ENCODE measurements at regions not wholly inside any gene's neighbourhood (a gene's known extent, or its start where the extent isn't known, plus 50 kb on each side); places are given as distances from the start of the nearest gene placed in this dataset.

DNA sequence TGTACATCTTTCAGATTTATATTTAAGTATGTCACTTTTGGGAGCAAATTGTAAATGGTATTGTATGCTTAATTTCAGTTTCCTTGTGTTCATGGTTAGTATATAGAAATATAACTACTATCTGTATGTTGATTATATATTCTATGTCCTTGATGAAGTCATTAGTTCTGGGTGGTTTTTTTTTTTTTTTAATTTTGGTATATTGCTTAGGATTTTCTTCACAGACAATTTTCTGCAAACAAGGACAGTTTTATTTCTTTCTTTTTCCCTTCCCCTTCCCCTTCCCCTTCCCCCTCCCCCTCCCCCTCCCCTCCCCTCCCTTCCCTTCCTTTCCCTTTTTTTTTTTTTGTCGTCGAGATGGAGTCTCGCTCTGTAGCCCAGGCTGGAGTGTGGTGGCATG is 430.0 kb downstream of the TYW1 start:
- DNase-seq: no peak

DNA sequence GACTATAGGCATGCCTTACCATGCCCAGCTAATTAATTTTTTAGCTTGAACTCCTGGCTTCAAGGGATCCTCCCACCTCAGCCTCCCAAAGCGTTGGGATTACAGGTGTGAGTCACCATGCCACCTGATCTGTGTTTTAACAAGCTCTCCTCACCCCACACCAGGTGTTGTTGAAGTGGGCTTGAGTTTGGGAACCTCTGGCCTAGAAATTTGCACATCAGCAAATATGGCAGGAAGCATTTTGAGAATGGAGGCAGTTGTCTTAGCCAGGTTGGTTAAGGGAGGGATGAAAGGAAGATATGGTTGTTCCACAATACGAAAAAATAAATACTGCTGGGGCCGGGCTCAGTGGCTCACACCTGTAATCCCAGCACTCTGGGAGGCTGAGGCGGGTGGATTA is 433.1 kb downstream of the TYW1 start:
- no peak for DNase-seq

- no peak for DNase-seq
Observed at GRCh38 chr7:67432536-67433234, 436.1 kb downstream of the TYW1 start.

GRCh38 chr7:67435894-67436535 is 439.4 kb downstream of the TYW1 start:
- no peak for DNase-seq

DNA sequence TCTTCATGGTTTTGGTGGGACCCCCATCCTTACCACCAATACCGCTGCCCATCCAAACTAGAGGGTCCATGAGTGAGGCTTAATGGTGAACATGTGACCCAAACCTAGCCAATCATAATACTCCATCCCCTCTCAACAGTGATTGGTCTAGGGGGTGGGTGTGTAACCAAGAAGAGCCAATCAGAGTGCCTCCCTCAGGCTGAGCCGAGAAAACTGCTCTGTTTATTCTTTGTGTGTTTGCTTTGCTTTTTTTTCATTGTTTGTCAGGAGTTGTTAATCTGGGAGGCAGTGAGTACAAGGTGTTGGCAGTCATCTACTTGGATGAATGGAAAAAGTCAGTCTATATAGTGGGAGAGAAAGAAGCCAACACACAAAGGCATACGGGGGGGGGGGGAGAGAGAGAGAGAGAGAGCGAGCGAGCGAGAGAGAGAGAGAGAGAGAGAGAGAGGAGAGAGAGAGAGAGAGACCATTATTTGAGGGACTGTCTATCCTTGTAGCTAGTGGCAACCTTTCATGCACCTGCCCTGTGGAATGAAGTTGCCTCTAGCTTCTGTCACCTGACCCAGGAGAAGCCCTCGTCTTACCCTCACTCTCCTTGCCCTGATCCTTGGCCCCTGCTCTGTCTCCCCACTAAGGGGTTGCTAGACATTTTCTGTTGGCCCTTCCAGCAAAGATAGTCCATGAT is 441.7 kb downstream of the TYW1 start:
- DNase-seq: no peak

DNA sequence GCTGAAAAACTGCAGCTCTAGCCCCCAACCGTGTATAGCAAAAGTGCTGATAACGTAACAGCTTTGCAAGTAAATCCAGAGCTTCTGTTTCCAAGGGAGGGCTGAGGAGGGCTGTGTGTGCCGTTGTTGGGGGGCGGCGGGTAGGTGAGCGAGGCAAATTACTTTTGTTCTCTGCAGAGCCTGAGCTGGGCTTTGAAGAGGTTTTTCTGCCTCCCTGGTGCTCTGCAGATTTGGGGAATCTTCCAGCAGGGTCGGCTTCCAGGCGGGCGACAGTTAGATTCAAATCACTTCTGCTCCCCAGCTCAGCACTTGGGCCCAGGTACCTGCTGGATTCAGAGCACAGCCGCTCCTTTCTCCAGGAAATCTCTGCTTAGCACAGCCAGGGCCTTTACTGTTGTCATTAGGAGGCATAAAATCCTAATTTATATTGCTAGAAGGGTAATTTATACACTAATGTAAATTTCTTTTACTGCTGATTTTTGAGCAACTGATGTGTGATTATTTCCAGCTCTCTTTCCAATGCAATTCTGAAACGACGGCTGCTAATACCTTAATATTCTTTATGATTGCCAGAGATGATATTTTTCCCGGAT is 442.4 kb downstream of the TYW1 start:
- DNase-seq: no peak

GRCh38 chr7:67440321-67440720 is 443.7 kb downstream of the TYW1 start:
- DNase-seq: no peak

DNA sequence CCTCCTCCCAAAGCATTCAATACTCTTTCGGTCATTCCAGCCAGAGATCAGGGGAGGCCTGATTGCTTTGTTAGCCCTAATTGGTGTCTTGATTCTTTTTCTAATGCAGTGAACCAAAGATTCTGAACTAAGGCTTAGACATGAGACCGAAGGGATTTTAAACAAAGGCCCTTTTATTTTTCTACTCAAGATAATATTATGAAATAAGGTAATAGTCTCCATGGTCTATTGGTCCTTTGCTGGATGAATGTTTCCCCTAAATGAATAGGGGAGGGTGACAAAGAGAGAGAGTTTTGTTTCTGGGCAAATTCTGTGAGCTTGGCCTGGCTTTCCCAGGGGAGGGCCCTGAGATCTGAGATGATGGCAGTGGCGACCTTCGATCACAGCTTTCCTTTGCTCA is 449.1 kb downstream of the TYW1 start:
- DNase-seq: no peak

GRCh38 chr7:67447297-67447696 is 450.7 kb downstream of the TYW1 start:
- no peak for DNase-seq

DNA sequence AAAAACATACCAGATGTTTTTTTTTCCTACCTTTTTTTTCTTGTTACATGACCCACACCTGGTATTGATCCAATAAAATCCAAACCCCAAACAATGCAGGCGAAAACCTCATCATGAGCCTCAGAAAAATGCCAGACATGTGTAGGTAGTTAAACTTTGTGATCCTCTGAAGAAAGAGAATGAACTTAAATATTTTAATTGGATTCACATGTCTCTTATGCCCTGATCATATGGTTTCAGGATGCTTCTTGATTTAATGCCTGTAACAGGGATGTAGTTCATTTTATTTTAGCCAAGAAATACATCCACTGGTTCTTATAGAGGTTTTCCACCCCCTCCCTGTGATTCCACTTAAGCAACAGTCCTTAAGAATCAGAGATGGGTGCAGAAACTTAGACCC is 451.6 kb downstream of the TYW1 start:
- DNase-seq: no peak

DNA sequence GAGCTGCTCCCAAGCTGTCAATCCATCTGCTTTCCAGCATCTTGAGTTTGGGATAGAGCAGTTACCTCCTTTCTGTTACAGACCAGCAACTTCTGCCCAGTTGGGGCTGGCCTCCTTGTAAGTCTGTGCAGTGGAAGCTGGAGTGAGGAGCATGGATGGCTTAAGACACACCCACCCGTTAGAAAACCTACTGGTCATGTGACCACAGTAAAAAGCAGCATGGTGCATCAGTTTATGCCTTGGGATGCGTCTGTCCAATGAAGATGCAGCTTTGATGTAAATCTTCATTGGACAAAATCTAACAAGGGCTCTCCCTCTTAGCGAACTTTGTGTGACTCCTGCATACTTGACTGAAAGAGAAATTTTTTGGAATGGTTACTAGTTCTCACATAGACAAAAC is 453.5 kb downstream of the TYW1 start:
- DNase-seq: no peak

- no peak for DNase-seq
Observed at GRCh38 chr7:67451306-67451705, 454.7 kb downstream of the TYW1 start.

- no peak for DNase-seq
Observed at GRCh38 chr7:67452516-67453026, 455.9 kb downstream of the TYW1 start.

- no peak for DNase-seq
Observed at GRCh38 chr7:67453580-67454380, 457.1 kb downstream of the TYW1 start.

DNA sequence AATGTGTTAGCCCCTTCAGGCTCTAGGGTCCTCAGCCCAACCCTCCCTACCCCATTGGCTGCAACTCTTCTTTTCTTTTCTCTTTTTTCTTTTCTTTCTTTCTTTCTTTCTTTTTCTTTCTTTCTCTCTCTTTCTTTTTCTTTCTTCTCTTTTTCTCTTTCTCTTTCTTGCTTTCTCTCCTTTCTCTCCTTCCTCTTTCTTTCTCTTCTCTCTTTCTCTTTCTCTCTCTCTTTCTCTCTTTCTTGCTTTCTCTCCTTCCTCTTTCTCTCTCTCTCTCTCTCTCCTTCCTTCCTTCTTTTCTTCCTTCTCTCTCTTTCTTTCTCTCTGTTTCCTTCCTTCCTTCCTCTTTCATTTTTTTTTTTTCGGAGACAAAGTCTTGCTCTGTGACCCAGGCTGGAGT is 458.9 kb downstream of the TYW1 start:
- DNase-seq: no peak

GRCh38 chr7:67462781-67463191 is 466.2 kb downstream of the TYW1 start:
- DNase-seq: no peak

- DNase-seq: no peak
Observed at GRCh38 chr7:67463316-67463715, 466.7 kb downstream of the TYW1 start.

DNA sequence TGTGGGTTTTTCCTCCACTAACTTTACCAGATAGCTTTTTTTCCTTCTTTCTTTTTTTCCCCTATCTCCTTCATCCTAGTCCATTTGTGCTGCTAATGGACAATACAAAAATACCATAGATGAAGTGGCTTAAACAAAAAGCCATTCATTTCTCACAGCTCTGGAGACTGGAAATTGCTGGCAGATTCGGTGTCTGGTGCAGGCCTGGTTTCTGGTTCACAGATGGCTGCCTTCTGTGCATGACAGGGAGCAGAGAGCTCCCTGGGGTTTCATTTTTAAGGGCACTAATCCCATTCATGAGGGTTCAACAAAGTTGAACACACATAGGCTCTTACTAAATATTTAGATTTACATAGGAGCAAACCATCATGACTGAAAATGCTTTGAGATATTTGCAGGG is 467.4 kb downstream of the TYW1 start:
- DNase-seq: no peak

DNA sequence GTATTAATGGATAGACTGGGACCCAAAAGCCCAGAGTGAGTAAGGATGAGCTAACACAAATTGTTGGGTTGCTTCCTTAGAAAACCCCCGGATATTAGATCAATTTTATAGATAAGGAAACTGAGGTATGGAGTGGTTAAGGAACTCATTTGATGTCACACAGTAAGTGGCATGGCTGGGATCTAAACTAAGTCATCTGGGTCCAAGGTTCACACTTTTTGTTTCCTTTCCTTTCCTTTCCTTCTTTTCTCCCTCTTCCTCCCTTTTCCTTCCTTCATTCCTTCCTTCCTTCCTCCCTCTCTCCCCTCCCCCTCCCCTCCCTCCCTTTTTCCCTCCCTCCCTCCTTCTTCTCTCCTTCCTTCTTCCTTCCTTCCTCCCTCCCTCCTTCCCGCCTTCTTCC is 469.5 kb downstream of the TYW1 start:
- no peak for DNase-seq

DNA sequence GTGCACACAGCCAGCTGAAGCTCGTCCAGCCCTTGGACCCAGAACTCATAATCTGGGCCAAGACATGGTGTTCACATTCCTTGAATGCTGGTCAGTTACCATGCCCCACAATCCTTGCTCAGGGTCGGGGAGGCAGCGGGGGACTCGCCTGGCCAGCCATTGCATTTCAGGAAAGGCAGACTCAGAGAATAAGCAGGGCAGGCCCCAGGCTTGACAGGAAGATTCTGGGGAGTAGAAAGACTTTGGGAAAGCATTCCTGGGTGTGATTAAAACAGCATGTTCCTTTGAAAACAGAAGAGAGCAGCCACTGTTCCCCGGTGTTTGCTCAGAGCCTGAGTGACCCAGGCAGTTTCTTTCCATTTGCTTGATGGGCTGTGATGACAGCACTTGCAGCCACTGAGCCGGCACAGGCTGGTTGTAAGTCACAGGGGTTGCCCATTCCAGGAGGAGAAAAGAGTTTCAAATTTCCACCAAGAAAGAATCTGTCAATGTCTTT is 473.7 kb downstream of the TYW1 start:
- no peak for DNase-seq

- no peak for DNase-seq
Observed at GRCh38 chr7:67475293-67475692, 478.7 kb downstream of the TYW1 start.

GRCh38 chr7:67478066-67478465 is 481.4 kb downstream of the TYW1 start:
- DNase-seq: no peak

Measured in effector CD4-positive, alpha-beta T cell (primary cell).